OCI-LY1 (cell line): ENCODE measurements at regions not wholly inside any gene's neighbourhood (a gene's known extent, or its start where the extent isn't known, plus 50 kb on each side); places are given as distances from the start of the nearest gene placed in this dataset.

ENCODE experiments used
- H2AFZ ChIP-seq: fragments of 200-600 bp; sonication (generic), shearing (Covaris generic); 2 replicates; pipeline ENCODE4 v1.6.0; 2014; ENCODE audit warnings: antibody characterized with exemption, mild to moderate bottlenecking, low read length
- H3F3A ChIP-seq: fragments of 200-600 bp; sonication (generic), shearing (Covaris generic); 2 replicates; pipeline ENCODE4 v1.6.0; 2014; ENCODE audit warnings: mild to moderate bottlenecking, antibody characterized with exemption, low read length, moderate library complexity; ENCODE audit not compliant: insufficient read depth
- H3K27ac ChIP-seq: fragments of 200-600 bp; sonication (generic); 2 replicates; pipeline ENCODE4 v1.5.1; 2014; ENCODE audit warnings: low read length, mixed run types, mild to moderate bottlenecking, low read depth; ENCODE audit not compliant: poor library complexity, severe bottlenecking
- H3K27me3 ChIP-seq: fragments of 200-600 bp; sonication (generic); 2 replicates; pipeline ENCODE4 v1.6.0; 2014; ENCODE audit warnings: antibody characterized with exemption, mild to moderate bottlenecking, low read length, moderate library complexity; ENCODE audit not compliant: insufficient read depth
- H3K36me3 ChIP-seq: fragments of 200-600 bp; sonication (generic); 2 replicates; pipeline ENCODE4 v1.6.1; 2014; ENCODE audit warnings: mild to moderate bottlenecking, antibody characterized with exemption, low read length, moderate library complexity, mixed read lengths; ENCODE audit not compliant: insufficient read depth
- H3K4me1 ChIP-seq: fragments of 200-600 bp; sonication (generic); 2 replicates; pipeline ENCODE4 v1.5.1; 2014; ENCODE audit warnings: mild to moderate bottlenecking, low read length, moderate library complexity; ENCODE audit not compliant: insufficient read depth, severe bottlenecking
- H3K4me2 ChIP-seq: fragments of 200-600 bp; sonication (generic), shearing (Covaris generic); 2 replicates; pipeline ENCODE4 v1.6.1; 2014; ENCODE audit warnings: low read length
- H3K4me3 ChIP-seq: fragments of 200-600 bp; sonication (generic); 2 replicates; pipeline ENCODE4 v1.5.1; 2014; ENCODE audit warnings: low read length, low read depth, mild to moderate bottlenecking, mixed read lengths; ENCODE audit not compliant: poor library complexity, severe bottlenecking
- H3K79me2 ChIP-seq: fragments of 200-600 bp; shearing (Covaris generic); 2 replicates; pipeline ENCODE4 v1.6.1; 2016; ENCODE audit warnings: mixed run types, low read length, mixed read lengths; ENCODE audit not compliant: insufficient read depth
- H3K9ac ChIP-seq: fragments of 200-600 bp; sonication (generic), shearing (Covaris generic); 2 replicates; pipeline ENCODE4 v1.6.1; 2014; ENCODE audit warnings: mild to moderate bottlenecking, low read length, mixed read lengths
- H3K9me2 ChIP-seq: fragments of 200-600 bp; sonication (generic), shearing (Covaris generic); 2 replicates; pipeline ENCODE4 v1.6.1; 2014; ENCODE audit warnings: low read depth, mild to moderate bottlenecking, low read length, mixed read lengths
- H3K9me3 ChIP-seq: fragments of 200-600 bp; shearing (Covaris generic); 2 replicates; pipeline ENCODE4 v1.6.1; 2014; ENCODE audit warnings: low read length, mixed read lengths
- H4K20me1 ChIP-seq: fragments of 200-600 bp; sonication (generic), shearing (Covaris generic); 2 replicates; pipeline ENCODE4 v1.6.0; 2016; ENCODE audit warnings: mild to moderate bottlenecking, low read length; ENCODE audit not compliant: insufficient read depth
- CTCF ChIP-seq: fragments of 200-600 bp; sonication (generic), shearing (Covaris generic); IDR thresholded peaks from 2 replicates; pipeline ENCODE4 v1.5.1; 2017; ENCODE audit warnings: mild to moderate bottlenecking, antibody characterized with exemption, low read length, moderate library complexity, mixed read lengths
- EZH2 ChIP-seq: fragments of 200-600 bp; sonication (generic), shearing (Covaris generic); IDR thresholded peaks from 2 replicates; pipeline ENCODE4 v1.8.0; 2017; ENCODE audit warnings: borderline replicate concordance, mixed run types, mild to moderate bottlenecking, antibody characterized with exemption, low read length, moderate library complexity, mixed read lengths

- Histone ChIP-seq H4K20me1 (no peaks in the 10 kb centered on the region), H2AFZ (no peak overlapping the region), H3K27me3 (no peaks in the 10 kb centered on the region), H3K27ac (no peak overlapping the region), H3K36me3 (no peaks in the 10 kb centered on the region), H3K79me2 (no peaks in the 10 kb centered on the region), H3K4me2 (no peak overlapping the region), H3K9me3 (no peaks in the 10 kb centered on the region), H3K9me2 (no peaks in the 10 kb centered on the region), H3K9ac (no peak overlapping the region), H3F3A (no peaks in the 10 kb centered on the region), H3K4me1 (no peaks in the 10 kb centered on the region), H3K4me3 (no peak overlapping the region)
- TF ChIP-seq CTCF (no peak), EZH2 (no peak)
Measured at GRCh38 chr10:4120096-4120853, 335.3 kb upstream of the KLF6 start.

GRCh38 chr10:4119107-4119506 lies 334.1 kb upstream of the KLF6 start:
- H3K79me2 ChIP-seq: no peaks in the 10 kb centered on the region
- H3K27me3 ChIP-seq: no peaks in the 10 kb centered on the region
- TF ChIP-seq EZH2 (no peak), CTCF (no peak)
- H3F3A ChIP-seq: no peaks in the 10 kb centered on the region
- H3K36me3 ChIP-seq: no peaks in the 10 kb centered on the region
- no peaks in the 10 kb centered on the region for H3K9me2 ChIP-seq
- H4K20me1 ChIP-seq: no peaks in the 10 kb centered on the region
- no peak overlapping the region for H2AFZ ChIP-seq
- H3K4me3 ChIP-seq: no peak overlapping the region
- no peak overlapping the region for H3K27ac ChIP-seq
- no peaks in the 10 kb centered on the region for H3K9me3 ChIP-seq
- no peak overlapping the region for H3K9ac ChIP-seq
- no peak overlapping the region for H3K4me2 ChIP-seq
- H3K4me1 ChIP-seq: no peaks in the 10 kb centered on the region

GRCh38 chr10:4117604-4118003 lies 332.6 kb upstream of the KLF6 start:
- Histone ChIP-seq H3K27me3 (no peaks in the 10 kb centered on the region), H3K36me3 (no peaks in the 10 kb centered on the region), H3K4me3 (no peak overlapping the region), H3K9ac (no peak overlapping the region), H4K20me1 (no peaks in the 10 kb centered on the region), H3K27ac (no peak overlapping the region), H3K79me2 (no peaks in the 10 kb centered on the region), H3F3A (no peaks in the 10 kb centered on the region), H3K4me1 (no peaks in the 10 kb centered on the region), H3K9me3 (no peaks in the 10 kb centered on the region), H3K9me2 (no peaks in the 10 kb centered on the region), H3K4me2 (no peak overlapping the region), H2AFZ (no peak overlapping the region)
- TF ChIP-seq CTCF: no peak
- no peak for TF ChIP-seq EZH2
